GM23338 (cell line): ENCODE measurements at regions not wholly inside any gene's neighbourhood (a gene's known extent, or its start where the extent isn't known, plus 50 kb on each side); places are given as distances from the start of the nearest gene placed in this dataset.

Experiments
- CREB1 ChIP-seq: fragments of 250-450 bp; sonication (Bioruptor Pico); IDR thresholded peaks from 2 replicates; pipeline ENCODE4 v1.5.0; 2020; ENCODE audit warnings: low read depth, mild to moderate bottlenecking, moderate library complexity
- EZH2 ChIP-seq: fragments of 200-600 bp; sonication (generic); IDR thresholded peaks from one replicate; pipeline ENCODE4 v1.8.0; 2017; ENCODE audit warnings: antibody characterized with exemption, mild to moderate bottlenecking, low read depth; ENCODE audit not compliant: unreplicated experiment
- POLR2AphosphoS5 ChIP-seq: IDR thresholded peaks from 2 replicates; pipeline ENCODE4 v1.6.1; 2016; ENCODE audit warnings: antibody characterized with exemption, low read depth
- ZNF331 ChIP-seq: fragments of 250-450 bp; sonication (Bioruptor Pico); IDR thresholded peaks from 2 replicates; pipeline ENCODE4 v1.5.0; 2020; ENCODE audit warnings: low read depth, mild to moderate bottlenecking, moderate library complexity
- TF ChIP-seq, protein P1 (sequence below), 2 experiments: fragments of 200-600 bp in 1 of 2; sonication (generic) in 1 of 2; conservative IDR thresholded peaks; 2 replicates each; pipeline versions ENCODE4 v1.5.1 to v1.6.1; 2016 to 2017; ENCODE audit warnings: antibody characterized with exemption in 2 of 2, low read depth in 2 of 2, mild to moderate bottlenecking in 2 of 2, moderate library complexity in 1 of 2
- TF ChIP-seq, protein P2 (sequence below): IDR thresholded peaks from one replicate; pipeline ENCODE4 v1.6.1; 2018; ENCODE audit warnings: antibody characterized with exemption; ENCODE audit not compliant: unreplicated experiment

DNA sequence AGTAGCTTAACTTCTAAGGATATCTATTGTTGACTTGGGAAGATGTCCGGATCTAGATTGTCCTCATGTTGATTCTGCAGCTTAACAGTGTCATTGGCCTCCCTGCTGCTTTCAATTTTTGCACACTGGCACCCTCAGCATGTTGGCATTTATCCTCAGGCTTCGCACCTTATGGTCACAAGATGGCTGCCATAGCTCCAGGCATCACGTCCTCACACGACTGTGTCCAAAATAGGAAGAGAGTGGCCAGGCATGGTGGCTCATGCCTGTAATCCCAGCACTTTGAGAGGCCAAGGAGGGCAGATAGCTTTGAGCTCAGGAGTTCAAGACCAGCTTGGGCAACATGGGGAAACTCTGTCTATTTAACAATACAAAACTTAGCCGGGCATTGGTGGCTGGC, 58.3 kb upstream of the RASD2 start:
- TF ChIP-seq, protein P1, sequence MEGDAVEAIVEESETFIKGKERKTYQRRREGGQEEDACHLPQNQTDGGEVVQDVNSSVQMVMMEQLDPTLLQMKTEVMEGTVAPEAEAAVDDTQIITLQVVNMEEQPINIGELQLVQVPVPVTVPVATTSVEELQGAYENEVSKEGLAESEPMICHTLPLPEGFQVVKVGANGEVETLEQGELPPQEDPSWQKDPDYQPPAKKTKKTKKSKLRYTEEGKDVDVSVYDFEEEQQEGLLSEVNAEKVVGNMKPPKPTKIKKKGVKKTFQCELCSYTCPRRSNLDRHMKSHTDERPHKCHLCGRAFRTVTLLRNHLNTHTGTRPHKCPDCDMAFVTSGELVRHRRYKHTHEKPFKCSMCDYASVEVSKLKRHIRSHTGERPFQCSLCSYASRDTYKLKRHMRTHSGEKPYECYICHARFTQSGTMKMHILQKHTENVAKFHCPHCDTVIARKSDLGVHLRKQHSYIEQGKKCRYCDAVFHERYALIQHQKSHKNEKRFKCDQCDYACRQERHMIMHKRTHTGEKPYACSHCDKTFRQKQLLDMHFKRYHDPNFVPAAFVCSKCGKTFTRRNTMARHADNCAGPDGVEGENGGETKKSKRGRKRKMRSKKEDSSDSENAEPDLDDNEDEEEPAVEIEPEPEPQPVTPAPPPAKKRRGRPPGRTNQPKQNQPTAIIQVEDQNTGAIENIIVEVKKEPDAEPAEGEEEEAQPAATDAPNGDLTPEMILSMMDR (conservative IDR thresholded peaks at IDR 0.05; ENCODE audit: low read depth in 2 of 2) = no peak
- TF ChIP-seq, protein P2, sequence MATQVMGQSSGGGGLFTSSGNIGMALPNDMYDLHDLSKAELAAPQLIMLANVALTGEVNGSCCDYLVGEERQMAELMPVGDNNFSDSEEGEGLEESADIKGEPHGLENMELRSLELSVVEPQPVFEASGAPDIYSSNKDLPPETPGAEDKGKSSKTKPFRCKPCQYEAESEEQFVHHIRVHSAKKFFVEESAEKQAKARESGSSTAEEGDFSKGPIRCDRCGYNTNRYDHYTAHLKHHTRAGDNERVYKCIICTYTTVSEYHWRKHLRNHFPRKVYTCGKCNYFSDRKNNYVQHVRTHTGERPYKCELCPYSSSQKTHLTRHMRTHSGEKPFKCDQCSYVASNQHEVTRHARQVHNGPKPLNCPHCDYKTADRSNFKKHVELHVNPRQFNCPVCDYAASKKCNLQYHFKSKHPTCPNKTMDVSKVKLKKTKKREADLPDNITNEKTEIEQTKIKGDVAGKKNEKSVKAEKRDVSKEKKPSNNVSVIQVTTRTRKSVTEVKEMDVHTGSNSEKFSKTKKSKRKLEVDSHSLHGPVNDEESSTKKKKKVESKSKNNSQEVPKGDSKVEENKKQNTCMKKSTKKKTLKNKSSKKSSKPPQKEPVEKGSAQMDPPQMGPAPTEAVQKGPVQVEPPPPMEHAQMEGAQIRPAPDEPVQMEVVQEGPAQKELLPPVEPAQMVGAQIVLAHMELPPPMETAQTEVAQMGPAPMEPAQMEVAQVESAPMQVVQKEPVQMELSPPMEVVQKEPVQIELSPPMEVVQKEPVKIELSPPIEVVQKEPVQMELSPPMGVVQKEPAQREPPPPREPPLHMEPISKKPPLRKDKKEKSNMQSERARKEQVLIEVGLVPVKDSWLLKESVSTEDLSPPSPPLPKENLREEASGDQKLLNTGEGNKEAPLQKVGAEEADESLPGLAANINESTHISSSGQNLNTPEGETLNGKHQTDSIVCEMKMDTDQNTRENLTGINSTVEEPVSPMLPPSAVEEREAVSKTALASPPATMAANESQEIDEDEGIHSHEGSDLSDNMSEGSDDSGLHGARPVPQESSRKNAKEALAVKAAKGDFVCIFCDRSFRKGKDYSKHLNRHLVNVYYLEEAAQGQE = no peak
- TF ChIP-seq POLR2AphosphoS5 (no peak), EZH2 (no peak), ZNF331 (CRISPR knock-in tag) (no peak), CREB1 (CRISPR knock-in tag) (no peak)
